Fibroblast of mammary gland (primary cell): ENCODE measurements at regions not wholly inside any gene's neighbourhood (a gene's known extent, or its start where the extent isn't known, plus 50 kb on each side); places are given as distances from the start of the nearest gene placed in this dataset.

Source experiments
- DNase-seq: peaks from one replicate; pipeline ENCODE4 v3.0.0-alpha.2; 2010; ENCODE audit warnings: low read depth
- H3K4me3 ChIP-seq: 2 replicates; pipeline ENCODE4 v1.5.1; 2011; ENCODE audit warnings: low read depth, mild to moderate bottlenecking, low read length, moderate library complexity; ENCODE audit not compliant: control insufficient read depth
- CTCF ChIP-seq: conservative IDR thresholded peaks from 2 replicates; pipeline ENCODE4 v1.5.1; 2011; ENCODE audit warnings: low read depth, low read length, inconsistent platforms; ENCODE audit not compliant: control insufficient read depth, insufficient read depth

GRCh38 chr11:127226380-127226779, 225.8 kb upstream of the KIRREL3 start:
- H3K4me3 ChIP-seq, result no peak overlapping the region
- no peak for TF ChIP-seq CTCF
- no peak for DNase-seq

DNA sequence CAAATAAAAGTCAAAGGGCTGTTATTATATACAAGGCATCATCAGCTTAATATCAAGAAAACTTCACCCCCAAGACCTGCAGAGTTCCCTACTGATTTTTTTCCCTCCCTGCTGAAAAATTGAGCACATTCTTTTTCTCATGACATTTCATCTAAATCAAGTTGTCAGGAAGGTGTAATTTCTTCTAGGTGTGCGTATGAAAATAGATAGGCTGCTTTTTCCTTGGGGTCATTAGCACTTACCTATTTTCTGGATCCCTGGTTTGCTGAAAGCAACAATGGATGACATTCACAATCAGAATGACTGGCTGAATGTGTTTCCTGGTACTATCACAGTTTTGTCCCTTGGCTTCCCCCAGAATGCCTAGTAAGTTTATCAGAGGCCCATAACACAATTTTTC, 225.0 kb upstream of the KIRREL3 start:
- DNase-seq, result no peak
- no peak for TF ChIP-seq CTCF
- no peak overlapping the region for H3K4me3 ChIP-seq

GRCh38 chr11:127224276-127224675, 223.7 kb upstream of the KIRREL3 start:
- no peak for DNase-seq
- TF ChIP-seq CTCF, result no peak
- no peak overlapping the region for H3K4me3 ChIP-seq

- DNase-seq, result no peak
- H3K4me3 ChIP-seq, result no peak overlapping the region
- TF ChIP-seq CTCF, result no peak
Measured at GRCh38 chr11:127223633-127224032, 223.1 kb upstream of the KIRREL3 start.

- TF ChIP-seq CTCF, result no peak
- DNase-seq, result no peak
- no peak overlapping the region for H3K4me3 ChIP-seq
Measured at GRCh38 chr11:127223026-127223425, 222.5 kb upstream of the KIRREL3 start.

DNA sequence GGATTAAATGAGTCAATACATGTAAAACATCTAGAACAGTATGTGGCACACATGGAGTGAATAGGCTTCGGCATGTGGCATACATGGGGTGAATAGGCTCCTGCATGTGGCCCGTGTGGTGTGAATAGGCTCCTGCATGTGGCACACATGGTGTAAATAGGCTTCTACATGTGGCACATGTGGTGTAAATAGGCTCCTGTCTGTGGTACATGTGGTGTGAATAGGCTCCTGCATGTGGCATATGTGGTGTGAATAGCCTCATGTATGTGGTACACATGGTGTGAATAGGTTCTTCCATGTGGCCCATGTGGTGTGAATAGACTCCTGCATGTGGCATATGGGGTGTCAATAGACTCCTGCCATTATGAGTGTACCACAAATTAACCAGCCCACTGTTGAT, 219.1 kb upstream of the KIRREL3 start:
- TF ChIP-seq CTCF, result no peak
- no peak for DNase-seq
- no peak overlapping the region for H3K4me3 ChIP-seq

DNA sequence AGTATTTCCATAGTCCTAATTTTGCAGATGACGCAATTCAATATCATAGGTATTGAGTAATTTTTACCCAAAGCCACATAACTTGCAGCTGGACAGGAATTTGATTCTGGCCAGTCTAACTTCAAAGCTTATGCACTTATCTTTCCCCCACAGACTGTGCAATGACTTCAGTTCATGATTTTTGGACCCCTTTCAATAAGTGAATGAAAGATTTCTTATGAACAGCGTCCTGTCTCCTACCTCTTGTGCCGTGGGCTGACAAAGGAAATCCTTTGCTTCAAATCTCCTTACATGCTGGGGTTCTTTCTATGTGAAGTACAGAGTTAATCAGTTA, 217.7 kb upstream of the KIRREL3 start:
- no peak for TF ChIP-seq CTCF
- no peak for DNase-seq
- H3K4me3 ChIP-seq, result no peak overlapping the region
